ENCODE measurements at regions not wholly inside any gene's neighbourhood (a gene's known extent, or its start where the extent isn't known, plus 50 kb on each side); places are given as distances from the start of the nearest gene placed in this dataset.
"Not testable (repeated sequence)": the region's sequence is repeated elsewhere in the genome, so short reads cannot be mapped to it uniquely, and the experiment has no call there.

GRCh38 chr2:37746011-37746410 is 74.6 kb upstream of the CDC42EP3 start:
- H3K4me1 ChIP-seq (ENCODE audit: insufficient read depth); H3K27ac ChIP-seq (ENCODE audit: low read depth); DNase-seq (ENCODE audit: extremely low spot score); H3K4me3 ChIP-seq (ENCODE audit: low read depth, low read length); H3K36me3 ChIP-seq (ENCODE audit: insufficient read depth): not testable (repeated sequence)
- 90% methylated on average over 1 of the region's 1 CpG for WGBS

GRCh38 chr2:37746883-37747282 is 75.4 kb upstream of the CDC42EP3 start:
- no peak for DNase-seq (ENCODE audit: extremely low spot score)
- no peak overlapping the region for H3K27ac ChIP-seq (ENCODE audit: low read depth)
- 98% methylated on average over 3 of the region's 3 CpGs for WGBS
- H3K4me1 ChIP-seq (ENCODE audit: insufficient read depth), result no peaks in the 10 kb centered on the region
- H3K36me3 ChIP-seq (ENCODE audit: insufficient read depth), result no peaks in the 10 kb centered on the region
- H3K4me3 ChIP-seq (ENCODE audit: low read depth, low read length), result no peak overlapping the region

- WGBS, result 84% methylated on average over 4 of the region's 4 CpGs
- Histone ChIP-seq H3K4me1 (ENCODE audit: insufficient read depth) (no peaks in the 10 kb centered on the region), H3K27ac (ENCODE audit: low read depth) (no peak overlapping the region), H3K36me3 (ENCODE audit: insufficient read depth) (no peaks in the 10 kb centered on the region), H3K4me3 (ENCODE audit: low read depth, low read length) (no peak overlapping the region)
- no peak for DNase-seq (ENCODE audit: extremely low spot score)
These were observed 77.1 kb upstream of the CDC42EP3 start for GRCh38 chr2:37748541-37748940.

GRCh38 chr2:37750286-37750685 is 78.8 kb upstream of the CDC42EP3 start:
- not testable (repeated sequence) for H3K36me3 ChIP-seq (ENCODE audit: insufficient read depth); H3K4me3 ChIP-seq (ENCODE audit: low read depth, low read length); DNase-seq (ENCODE audit: extremely low spot score); H3K27ac ChIP-seq (ENCODE audit: low read depth); H3K4me1 ChIP-seq (ENCODE audit: insufficient read depth)

GRCh38 chr2:37752766-37753165 is 81.3 kb upstream of the CDC42EP3 start:
- H3K27ac ChIP-seq (ENCODE audit: low read depth), result no peak overlapping the region
- no peak for DNase-seq (ENCODE audit: extremely low spot score)
- no peaks in the 10 kb centered on the region for H3K36me3 ChIP-seq (ENCODE audit: insufficient read depth)
- no peaks in the 10 kb centered on the region for H3K4me1 ChIP-seq (ENCODE audit: insufficient read depth)
- H3K4me3 ChIP-seq (ENCODE audit: low read depth, low read length), result no peak overlapping the region
- 82% methylated on average over 3 of the region's 4 CpGs for WGBS

- no peak for DNase-seq (ENCODE audit: extremely low spot score)
- Histone ChIP-seq H3K4me3 (ENCODE audit: low read depth, low read length) (no peak overlapping the region), H3K36me3 (ENCODE audit: insufficient read depth) (no peaks in the 10 kb centered on the region), H3K27ac (ENCODE audit: low read depth) (no peak overlapping the region), H3K4me1 (ENCODE audit: insufficient read depth) (no peaks in the 10 kb centered on the region)
- WGBS, result 91% methylated on average over 8 of the region's 8 CpGs
These were observed 82.3 kb upstream of the CDC42EP3 start for GRCh38 chr2:37753758-37754157.

GRCh38 chr2:37755961-37756559 is 84.6 kb upstream of the CDC42EP3 start:
- 86% methylated on average over 1 of the region's 1 CpG for WGBS
- H3K4me1 ChIP-seq (ENCODE audit: insufficient read depth); H3K36me3 ChIP-seq (ENCODE audit: insufficient read depth); DNase-seq (ENCODE audit: extremely low spot score); H3K4me3 ChIP-seq (ENCODE audit: low read depth, low read length); H3K27ac ChIP-seq (ENCODE audit: low read depth): not testable (repeated sequence)

- H3K4me3 ChIP-seq (ENCODE audit: low read depth, low read length); DNase-seq (ENCODE audit: extremely low spot score); H3K27ac ChIP-seq (ENCODE audit: low read depth); H3K4me1 ChIP-seq (ENCODE audit: insufficient read depth); H3K36me3 ChIP-seq (ENCODE audit: insufficient read depth): not testable (repeated sequence)
These were observed 86.0 kb upstream of the CDC42EP3 start for GRCh38 chr2:37757456-37757855.

GRCh38 chr2:37758141-37758601 is 86.7 kb upstream of the CDC42EP3 start:
- not testable (repeated sequence) for H3K36me3 ChIP-seq (ENCODE audit: insufficient read depth); H3K4me1 ChIP-seq (ENCODE audit: insufficient read depth); H3K4me3 ChIP-seq (ENCODE audit: low read depth, low read length); H3K27ac ChIP-seq (ENCODE audit: low read depth); DNase-seq (ENCODE audit: extremely low spot score)
- WGBS, result 51% methylated on average over 1 of the region's 1 CpG

- 90% methylated on average over 1 of the region's 1 CpG for WGBS
- not testable (repeated sequence) for H3K36me3 ChIP-seq (ENCODE audit: insufficient read depth); H3K4me3 ChIP-seq (ENCODE audit: low read depth, low read length); DNase-seq (ENCODE audit: extremely low spot score); H3K27ac ChIP-seq (ENCODE audit: low read depth); H3K4me1 ChIP-seq (ENCODE audit: insufficient read depth)
These were observed 88.5 kb upstream of the CDC42EP3 start for GRCh38 chr2:37759989-37760388.

- no peak for DNase-seq (ENCODE audit: extremely low spot score)
- H3K27ac ChIP-seq (ENCODE audit: low read depth), result no peak overlapping the region
- H3K36me3 ChIP-seq (ENCODE audit: insufficient read depth), result no peaks in the 10 kb centered on the region
- WGBS, result 79% methylated on average over 6 of the region's 6 CpGs
- H3K4me1 ChIP-seq (ENCODE audit: insufficient read depth), result no peaks in the 10 kb centered on the region
- H3K4me3 ChIP-seq (ENCODE audit: low read depth, low read length), result no peak overlapping the region
These were observed 89.0 kb upstream of the CDC42EP3 start for GRCh38 chr2:37760471-37760870.

GRCh38 chr2:37762281-37762680 is 90.8 kb upstream of the CDC42EP3 start:
- WGBS, result 74% methylated on average over 2 of the region's 2 CpGs
- not testable (repeated sequence) for H3K4me1 ChIP-seq (ENCODE audit: insufficient read depth); H3K27ac ChIP-seq (ENCODE audit: low read depth); H3K36me3 ChIP-seq (ENCODE audit: insufficient read depth); H3K4me3 ChIP-seq (ENCODE audit: low read depth, low read length); DNase-seq (ENCODE audit: extremely low spot score)

- WGBS, result 23% methylated on average over 2 of the region's 2 CpGs
- Histone ChIP-seq H3K27ac (ENCODE audit: low read depth) (no peak overlapping the region), H3K36me3 (ENCODE audit: insufficient read depth) (no peaks in the 10 kb centered on the region), H3K4me3 (ENCODE audit: low read depth, low read length) (no peak overlapping the region), H3K4me1 (ENCODE audit: insufficient read depth) (no peaks in the 10 kb centered on the region)
- no peak for DNase-seq (ENCODE audit: extremely low spot score)
These were observed 93.3 kb upstream of the CDC42EP3 start for GRCh38 chr2:37764739-37765138.

- no peak for DNase-seq (ENCODE audit: extremely low spot score)
- H3K4me3 ChIP-seq (ENCODE audit: low read depth, low read length), result no peak overlapping the region
- H3K36me3 ChIP-seq (ENCODE audit: insufficient read depth), result no peaks in the 10 kb centered on the region
- H3K4me1 ChIP-seq (ENCODE audit: insufficient read depth), result no peaks in the 10 kb centered on the region
- no peak overlapping the region for H3K27ac ChIP-seq (ENCODE audit: low read depth)
- WGBS, result 37% methylated on average over 3 of the region's 3 CpGs
These were observed 94.7 kb upstream of the CDC42EP3 start for GRCh38 chr2:37766106-37766505.

- Histone ChIP-seq H3K4me1 (ENCODE audit: insufficient read depth) (no peaks in the 10 kb centered on the region), H3K4me3 (ENCODE audit: low read depth, low read length) (no peak overlapping the region), H3K36me3 (ENCODE audit: insufficient read depth) (no peaks in the 10 kb centered on the region), H3K27ac (ENCODE audit: low read depth) (no peak overlapping the region)
- no peak for DNase-seq (ENCODE audit: extremely low spot score)
These were observed 95.6 kb upstream of the CDC42EP3 start for GRCh38 chr2:37767046-37767445.
